HepG2 (cell line): ENCODE measurements at regions not wholly inside any gene's neighbourhood (a gene's known extent, or its start where the extent isn't known, plus 50 kb on each side); places are given as distances from the start of the nearest gene placed in this dataset.

Experiments used
- ATAC-seq: fragments of 200-7000 bp; cut with Tn5 transposase; 3 replicates; pipeline ENCODE4 v1.9.1; 2020; ENCODE audit warnings: mild to moderate bottlenecking, moderate library complexity
- BruUV-seq: library from RNA; stranded (reverse); fragments of 400-500 nt; replicated peaks from 2 replicates; lab custom pipeline; 2021; lab: Mats Ljungman, UMichigan
- CTCF ChIA-PET: fragments of 300-600 bp; formaldehyde crosslinking; extraction: SDS; loops from one replicate; lab custom pipeline; 2021; ENCODE audit warnings: low total read pairs, inconsistent platforms, low intra/inter-chr PET ratio; lab: Yijun Ruan, JAX
- POLR2A ChIA-PET: fragments of 350-600 bp; sonication (Branson Sonifier 250); formaldehyde crosslinking; loops from one replicate; lab custom pipeline; 2020; ENCODE audit warnings: antibody characterized with exemption, inconsistent platforms; lab: Yijun Ruan, JAX
- DNase-seq: peaks from one replicate; pipeline ENCODE4 v3.0.0-alpha.2; 2015; ENCODE audit warnings: low spot score
- FAIRE-seq: peaks from 3 replicates; lab custom pipeline; 2011; peaks lifted over from hg19 to GRCh38; lab: Jason Lieb, UNC
- H2AFZ ChIP-seq: one replicate; pipeline ENCODE4 v1.6.1; 2011; ENCODE audit warnings: low read length, inconsistent platforms
- H3K27ac ChIP-seq: fragments of 300-600 bp; 3 replicates; pipeline ENCODE4 v1.8.0; 2011; ENCODE audit warnings: mixed run types, mild to moderate bottlenecking, mixed read lengths, low read length, inconsistent platforms; ENCODE audit not compliant: insufficient read depth; ENCODE audit errors: extremely low read length
- H3K27me3 ChIP-seq, 2 experiments: fragments of 200-600 bp in 1 of 2; 2 replicates in 1 of 2; 3 replicates in 1 of 2; pipeline versions ENCODE4 v1.6.0 to v1.8.0; 2011; ENCODE audit warnings: low read length in 2 of 2, mild to moderate bottlenecking in 2 of 2, moderate library complexity in 2 of 2, inconsistent platforms in 1 of 2; ENCODE audit not compliant: insufficient read depth in 2 of 2, control insufficient read depth in 1 of 2
- H3K36me3 ChIP-seq, 2 experiments: fragments of 200-600 bp in 1 of 2; replicated peaks in 1 of 2; 2 replicates in 1 of 2; 3 replicates in 1 of 2; pipeline versions ENCODE4 v1.5.1 to v1.8.0; 2011; ENCODE audit warnings: low read length in 2 of 2, inconsistent platforms in 1 of 2; ENCODE audit not compliant: insufficient read depth in 2 of 2, control insufficient read depth in 1 of 2
- H3K4me1 ChIP-seq: 2 replicates; pipeline ENCODE4 v1.5.1; 2012; ENCODE audit warnings: low read length, inconsistent platforms; ENCODE audit not compliant: insufficient read depth
- H3K4me2 ChIP-seq: 2 replicates; pipeline ENCODE4 v1.6.0; 2011; ENCODE audit warnings: low read depth, low read length, inconsistent platforms
- H3K4me3 ChIP-seq, 3 experiments: fragments of 200-600 bp in 1 of 3; sonication (generic), shearing (Covaris generic) in 1 of 3; replicated peaks in 1 of 3; 2 replicates each; pipeline ENCODE4 v1.5.1; 2011 to 2016; ENCODE audit warnings: low read length in 3 of 3, inconsistent platforms in 2 of 3, low read depth in 2 of 3, mild to moderate bottlenecking in 2 of 3, control low read depth in 1 of 3, mixed read lengths in 1 of 3; ENCODE audit not compliant: insufficient read depth in 1 of 3
- H3K79me2 ChIP-seq: one replicate; pipeline ENCODE4 v1.6.1; 2011; ENCODE audit warnings: low read length, inconsistent platforms; ENCODE audit not compliant: insufficient read depth
- H3K9ac ChIP-seq: 2 replicates; pipeline ENCODE4 v1.6.0; 2011; ENCODE audit warnings: mild to moderate bottlenecking, low read depth, low read length, inconsistent platforms; ENCODE audit not compliant: insufficient read depth
- H3K9me3 ChIP-seq: 2 replicates; pipeline ENCODE4 v1.5.1; 2012; ENCODE audit warnings: mild to moderate bottlenecking, low read length
- H4K20me1 ChIP-seq: 2 replicates; pipeline ENCODE4 v1.6.0; 2011; ENCODE audit warnings: inconsistent platforms, mild to moderate bottlenecking, low read length, moderate library complexity; ENCODE audit not compliant: insufficient read depth
- ATF7-NPFF ChIP-seq: sonication (generic); formaldehyde crosslinking; IDR thresholded peaks from 2 replicates; pipeline ENCODE4 v1.8.1; 2023; ENCODE audit warnings: mild to moderate bottlenecking, low read depth, missing genetic modification reagents, moderate library complexity
- EHMT2 ChIP-seq: fragments of 200-600 bp; sonication (generic); IDR thresholded peaks from 2 replicates; pipeline ENCODE4 v1.7.0; 2017; ENCODE audit warnings: antibody characterized with exemption, low read depth, low read length, borderline replicate concordance
- ETV5 ChIP-seq: IDR thresholded peaks from 2 replicates; pipeline ENCODE4 v1.6.1; 2018; ENCODE audit warnings: missing biosample characterization, missing genetic modification reagents, inconsistent platforms, borderline replicate concordance
- FLYWCH1 ChIP-seq: sonication (generic); formaldehyde crosslinking; IDR thresholded peaks from 2 replicates; pipeline ENCODE4 v1.8.1; 2023; ENCODE audit warnings: mild to moderate bottlenecking, missing genetic modification reagents
- HOXA9 ChIP-seq: sonication (generic); formaldehyde crosslinking; IDR thresholded peaks from 2 replicates; pipeline ENCODE4 v1.8.1; 2022; ENCODE audit warnings: missing genetic modification reagents, mild to moderate bottlenecking, moderate library complexity, borderline replicate concordance
- PPARG ChIP-seq: conservative IDR thresholded peaks from 2 replicates; pipeline ENCODE4 v1.6.1; 2016; ENCODE audit warnings: missing biosample characterization, missing genetic modification reagents
- ZNF737 ChIP-seq: sonication (generic); formaldehyde crosslinking; IDR thresholded peaks from 2 replicates; pipeline ENCODE4 v1.5.0; 2020; ENCODE audit warnings: missing genetic modification reagents, mild to moderate bottlenecking, borderline replicate concordance
- ZNF770 ChIP-seq: sonication (generic); formaldehyde crosslinking; IDR thresholded peaks from 2 replicates; pipeline ENCODE4 v1.5.0; 2020; ENCODE audit warnings: mild to moderate bottlenecking, missing genetic modification reagents
- ZNF780A ChIP-seq: sonication (generic); formaldehyde crosslinking; IDR thresholded peaks from 2 replicates; pipeline ENCODE4 v1.8.0; 2022; ENCODE audit warnings: mild to moderate bottlenecking, missing genetic modification reagents, moderate library complexity
- WGBS: methylation state at CpG from one replicate; pipeline ENCODE4 v1.1.6; 2017; ENCODE audit warnings: low lambda C conversion rate; 5-methylcytosine and 5-hydroxymethylcytosine counted together
- in situ Hi-C: cut with HindIII; loops from 2 replicates; pipeline ENCODE4 v1.10.0; 2017; ENCODE audit warnings: low pct_unique_long_range_greater_than_20kb; ENCODE audit not compliant: extremely low pct_ligation_motif_present
- intact Hi-C: fragments of 100-400 bp; cut with micrococcal nuclease; formaldehyde crosslinking; loops from one replicate; pipeline ENCODE4 v1.10.0; 2022; ENCODE audit not compliant: unreplicated experiment

- intact Hi-C loops (no loop called here), in situ Hi-C loops (no loop called here)
- H3K4me1 ChIP-seq = no peaks in the 10 kb centered on the region
- H3K27ac ChIP-seq = no peak overlapping the region
- TF ChIP-seq ZNF780A (CRISPR knock-in tag) = no peak
- no peak for TF ChIP-seq EHMT2
- TF ChIP-seq ZNF737 = no peak
- TF ChIP-seq PPARG (CRISPR knock-in tag) = no peak
- no peak for TF ChIP-seq ETV5
- no peak for TF ChIP-seq HOXA9
- H3K9me3 ChIP-seq = no peaks in the 10 kb centered on the region
- H3K27me3 ChIP-seq = no peaks in the 10 kb centered on the region
- no peak for DNase-seq
- H3K4me3 ChIP-seq = no peak overlapping the region
- ATAC-seq = no peak
- H2AFZ ChIP-seq = no peak overlapping the region
- ChIA-PET POLR2A (no interaction called here), CTCF (no interaction called here)
- H3K9ac ChIP-seq = no peak overlapping the region
- H3K4me2 ChIP-seq = no peak overlapping the region
- no peaks in the 10 kb centered on the region for H3K79me2 ChIP-seq
- no peaks in the 10 kb centered on the region for H3K36me3 ChIP-seq
- WGBS = 64% methylated on average over 4 of the region's 4 CpGs
- FAIRE-seq = no peak
- no TSS peak for BruUV-seq
- no peaks in the 10 kb centered on the region for H4K20me1 ChIP-seq
Observed at GRCh38 chr5:100424787-100425186, 110.4 kb upstream of the FAM174A start.

DNA sequence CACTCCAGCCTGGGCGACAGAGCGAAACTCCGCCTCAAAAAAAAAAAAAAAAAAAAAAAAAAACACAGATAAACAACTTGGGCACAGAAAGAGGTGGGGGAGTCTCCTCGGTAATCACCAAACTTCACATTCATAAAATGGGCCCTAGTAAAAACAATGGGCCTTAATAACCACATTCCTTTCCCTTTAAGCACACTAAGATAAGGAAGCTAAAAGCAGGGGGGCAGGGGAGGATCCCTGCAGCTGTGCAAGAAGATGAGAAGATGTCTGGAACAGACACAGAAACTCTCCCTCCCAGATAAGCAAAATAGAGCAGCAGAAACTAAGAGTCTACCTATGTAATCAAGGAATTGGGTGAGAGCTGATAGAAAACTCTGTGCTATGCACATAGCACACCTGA is 111.2 kb upstream of the FAM174A start:
- no peak for ATAC-seq

More for the DNA sequence above, 111.2 kb upstream of the FAM174A start:
- FAIRE-seq (no peak), DNase-seq (no peak)
- ChIA-PET CTCF (no interaction called here), POLR2A (no interaction called here)
- in situ Hi-C loops (no loop called here), intact Hi-C loops (no loop called here)
- 25% methylated on average over 1 of the region's 4 CpGs for WGBS
- H3K27me3 ChIP-seq = no peaks in the 10 kb centered on the region
- no peaks in the 10 kb centered on the region for H3K4me1 ChIP-seq
- H3K4me2 ChIP-seq = no peak overlapping the region
- no peak overlapping the region for H3K27ac ChIP-seq
- TF ChIP-seq ATF7-NPFF (CRISPR knock-in tag) (no peak), FLYWCH1 (CRISPR knock-in tag) (no peak), ZNF770 (CRISPR knock-in tag) (no peak)
- no peak overlapping the region for H3K9ac ChIP-seq
- no peaks in the 10 kb centered on the region for H4K20me1 ChIP-seq
- no peaks in the 10 kb centered on the region for H3K9me3 ChIP-seq
- H3K36me3 ChIP-seq = no peaks in the 10 kb centered on the region
- H2AFZ ChIP-seq = no peak overlapping the region
- H3K79me2 ChIP-seq = no peaks in the 10 kb centered on the region
- no peak overlapping the region for H3K4me3 ChIP-seq
- BruUV-seq = no TSS peak
